MV-4-11 (cell line): ENCODE measurements at regions not wholly inside any gene's neighbourhood (a gene's known extent, or its start where the extent isn't known, plus 50 kb on each side); places are given as distances from the start of the nearest gene placed in this dataset.

Experiments used
- DNase-seq: peaks from one replicate; lab custom pipeline; 2025; lab: John Stamatoyannopoulos, UW

DNA sequence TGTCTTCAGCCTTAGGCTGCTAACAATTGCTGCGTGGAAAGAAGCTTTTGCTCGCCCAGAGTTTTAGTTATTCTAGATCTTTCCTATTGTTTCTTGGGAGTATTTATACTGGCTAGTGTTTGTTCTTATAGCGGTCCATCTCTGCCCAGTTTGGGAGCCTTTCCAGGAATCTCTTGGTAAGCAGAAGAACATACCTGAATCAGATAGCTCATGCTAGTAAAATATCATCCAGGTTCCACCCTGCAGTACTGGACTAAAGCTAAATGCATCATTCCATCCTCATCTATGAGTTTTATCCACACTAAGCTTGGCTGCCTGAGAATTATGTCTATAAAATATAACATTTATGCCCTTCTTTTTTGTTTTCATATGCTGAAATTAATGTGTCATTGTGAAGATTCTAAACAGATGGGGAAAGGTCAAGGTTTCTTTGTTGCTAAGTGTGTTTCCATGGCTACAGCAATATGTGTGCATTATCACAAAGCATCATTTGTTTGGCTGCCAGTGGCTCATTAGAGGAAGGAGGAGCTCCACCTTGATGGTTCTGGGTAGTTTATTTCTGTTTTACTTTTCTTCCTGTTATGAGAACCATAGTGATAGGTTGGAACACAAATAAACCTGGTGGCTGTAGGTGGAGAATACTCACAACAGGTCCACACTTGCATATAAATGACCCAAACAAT lies 182.8 kb downstream of the PIK3C3 start:
- DNase-seq, result no peak

DNA sequence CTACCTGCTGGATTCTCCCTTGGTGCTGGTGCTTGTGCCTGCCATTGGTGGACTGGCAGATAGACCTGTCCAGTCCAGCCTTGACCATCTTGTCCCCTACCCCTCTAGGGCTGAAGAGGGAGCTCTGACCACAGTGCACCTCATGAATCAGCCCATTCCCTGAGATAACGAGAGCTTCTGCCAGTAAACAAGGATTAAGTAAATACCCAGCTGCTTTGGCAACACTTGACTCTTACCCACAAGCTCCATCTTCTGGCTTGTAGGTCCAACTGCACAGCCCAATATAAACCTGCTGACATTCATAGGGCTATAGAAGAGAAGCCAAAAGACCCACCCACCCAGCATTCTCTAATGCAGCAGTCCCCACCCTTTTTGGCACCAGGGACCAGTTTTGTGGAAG lies 186.4 kb downstream of the PIK3C3 start:
- no peak for DNase-seq

DNA sequence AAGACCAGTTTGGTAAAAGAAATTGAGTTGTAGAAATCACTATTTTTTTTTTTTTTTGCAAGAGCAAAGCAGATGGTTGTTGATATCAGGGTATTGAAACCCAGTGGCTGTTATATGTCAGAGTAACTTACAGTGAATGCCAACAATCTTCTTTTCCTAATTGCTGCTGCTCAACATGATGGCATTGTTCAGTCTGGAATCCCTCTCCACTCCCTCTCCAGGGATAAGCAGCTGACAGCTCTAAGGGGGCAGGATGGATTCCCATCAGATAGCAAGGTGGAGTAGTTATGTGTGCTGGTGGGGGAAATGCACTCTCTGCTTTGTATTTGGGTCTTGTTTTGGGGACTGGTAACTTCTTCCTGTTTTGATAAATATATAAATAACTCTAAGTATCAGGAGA lies 200.0 kb downstream of the PIK3C3 start:
- no peak for DNase-seq

DNA sequence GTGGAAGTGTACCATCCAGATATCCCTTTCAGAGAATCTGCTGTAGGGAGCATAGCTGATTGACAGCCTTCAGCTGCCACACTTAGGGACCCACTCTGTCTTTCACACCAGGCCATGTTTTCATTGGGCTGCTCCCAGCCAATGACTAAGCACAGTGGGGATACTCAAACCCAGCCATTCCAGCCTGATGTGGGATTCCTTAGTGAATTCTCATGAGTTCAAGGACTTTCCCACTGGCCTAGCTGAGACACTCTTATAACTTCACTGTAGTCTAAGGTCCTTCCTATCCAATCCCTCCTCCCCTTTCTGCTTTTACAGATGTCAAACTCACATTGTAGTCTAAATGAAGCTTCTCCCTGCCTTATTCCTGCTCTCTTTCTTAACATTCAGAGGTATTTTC lies 201.2 kb downstream of the PIK3C3 start:
- DNase-seq, result no peak

DNA sequence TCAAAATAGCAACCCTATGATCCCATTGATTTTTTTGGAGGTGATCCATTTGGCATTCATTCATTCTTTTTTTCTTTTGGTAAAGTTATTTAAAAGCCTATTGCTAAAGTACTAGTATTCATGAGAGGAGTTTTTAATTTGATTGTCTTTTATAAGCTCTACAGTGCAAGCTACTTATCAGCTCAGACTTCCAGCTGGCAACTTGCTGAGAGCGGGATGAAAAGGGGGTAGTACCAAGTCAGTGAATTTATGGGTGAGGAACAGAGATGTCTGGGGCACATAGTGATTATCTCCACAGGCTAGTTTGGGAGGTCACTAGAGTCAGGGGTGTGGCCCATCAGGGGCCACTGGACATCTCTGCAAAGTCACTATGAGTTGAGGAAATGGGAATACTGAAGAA lies 202.4 kb downstream of the PIK3C3 start:
- no peak for DNase-seq

DNA sequence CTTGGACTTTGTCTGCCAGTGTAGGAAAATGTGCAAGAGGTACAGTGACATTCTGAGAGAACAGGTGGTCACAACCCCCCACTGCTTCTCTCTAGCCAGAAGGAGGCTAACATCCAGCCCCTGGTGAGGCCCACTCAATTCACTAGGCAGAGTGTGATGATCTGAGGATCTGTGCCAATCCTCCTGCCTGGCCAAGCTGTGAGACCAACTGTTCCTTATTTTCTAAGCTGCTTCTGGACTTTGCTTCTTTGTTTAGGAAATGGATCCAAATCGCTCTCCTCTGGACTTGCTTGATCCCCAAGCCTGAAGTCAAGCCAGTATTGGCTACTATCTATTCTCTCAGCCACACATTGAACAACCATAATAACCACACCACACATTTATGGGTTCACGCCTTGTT lies 202.8 kb downstream of the PIK3C3 start:
- DNase-seq, result no peak

DNA sequence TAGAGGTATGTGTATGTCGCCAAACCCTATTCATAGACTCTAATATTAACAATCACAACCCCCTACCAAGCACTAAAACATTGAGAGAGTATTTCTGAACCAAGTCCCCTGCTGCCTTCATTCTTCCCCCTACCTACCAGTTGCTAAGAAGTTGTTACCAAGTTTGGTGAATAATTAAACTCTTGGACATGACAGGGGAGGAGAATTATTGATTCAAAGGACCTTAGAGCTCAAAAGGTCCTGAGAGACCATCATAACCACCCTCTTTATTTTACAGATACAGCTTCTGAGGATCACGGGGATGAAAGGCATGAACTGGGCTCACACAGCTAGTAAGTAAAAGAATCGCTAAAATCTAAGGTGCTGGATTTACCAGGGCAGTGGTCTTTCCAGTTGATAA lies 204.1 kb downstream of the PIK3C3 start:
- no peak for DNase-seq

DNA sequence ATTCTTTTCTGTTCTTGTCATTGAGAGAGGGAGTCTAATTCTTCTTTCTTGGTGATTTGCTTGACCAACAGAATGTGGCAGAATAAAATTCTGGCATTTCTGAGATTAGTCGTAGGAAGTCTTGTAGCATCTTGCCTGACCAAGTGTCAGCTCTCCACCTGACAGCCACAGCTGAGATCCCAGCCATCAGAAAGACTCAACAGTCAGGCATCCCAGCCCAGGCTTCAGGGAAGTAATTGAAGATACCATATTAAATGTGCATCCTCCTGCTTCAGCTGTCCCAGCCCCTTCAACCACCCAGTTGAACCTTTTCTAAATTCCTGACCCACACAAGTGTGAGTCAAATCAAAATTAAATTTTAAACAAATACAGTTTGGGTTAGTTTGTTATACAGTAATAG lies 208.3 kb downstream of the PIK3C3 start:
- DNase-seq, result no peak

DNA sequence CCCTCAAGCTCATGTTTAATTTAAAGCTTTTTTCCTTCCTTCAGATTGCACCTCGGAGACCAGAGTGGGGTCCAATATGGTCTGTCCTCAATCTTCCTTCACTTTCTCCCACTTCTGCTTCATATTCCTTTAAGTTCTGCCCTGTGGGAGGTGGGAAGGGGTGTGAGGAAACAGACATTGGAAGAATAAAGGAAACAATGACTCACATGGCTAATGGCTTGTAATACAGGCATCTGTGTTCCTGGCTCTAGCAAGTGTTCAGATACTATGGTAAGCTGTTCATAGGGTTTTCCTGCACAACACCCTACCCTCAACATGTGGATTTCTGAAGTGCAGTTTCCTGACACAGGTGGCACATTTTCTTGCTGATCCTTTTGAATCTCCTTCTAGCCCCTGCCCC lies 209.5 kb downstream of the PIK3C3 start:
- DNase-seq, result no peak

DNA sequence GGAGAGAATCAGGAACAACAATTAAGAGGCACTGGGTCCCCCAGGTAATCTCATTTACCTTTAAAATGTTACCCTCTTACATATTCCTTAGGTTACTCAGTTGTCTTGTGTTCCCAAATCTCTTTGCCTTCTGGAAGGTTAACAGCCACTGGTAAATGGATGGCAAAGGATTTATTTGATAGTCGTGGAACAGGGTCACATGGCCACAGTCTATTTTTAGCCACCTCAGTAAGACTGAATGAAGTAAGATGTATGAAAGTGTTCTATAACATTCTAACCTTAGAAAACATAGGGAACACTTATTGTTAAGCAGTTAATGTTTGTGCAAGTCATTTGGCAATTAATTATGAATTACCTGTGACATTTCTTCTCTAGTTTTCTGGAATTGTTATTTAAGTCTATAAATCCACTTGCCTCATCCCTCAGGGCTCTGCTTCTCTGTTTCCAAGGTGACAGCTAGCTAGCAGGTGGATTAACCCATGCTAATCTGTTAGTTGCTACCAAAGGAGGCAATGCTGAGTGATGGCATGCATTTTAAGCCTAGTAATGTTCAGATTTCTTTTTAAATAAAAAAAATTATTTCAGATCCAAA lies 211.0 kb downstream of the PIK3C3 start:
- no peak for DNase-seq

DNA sequence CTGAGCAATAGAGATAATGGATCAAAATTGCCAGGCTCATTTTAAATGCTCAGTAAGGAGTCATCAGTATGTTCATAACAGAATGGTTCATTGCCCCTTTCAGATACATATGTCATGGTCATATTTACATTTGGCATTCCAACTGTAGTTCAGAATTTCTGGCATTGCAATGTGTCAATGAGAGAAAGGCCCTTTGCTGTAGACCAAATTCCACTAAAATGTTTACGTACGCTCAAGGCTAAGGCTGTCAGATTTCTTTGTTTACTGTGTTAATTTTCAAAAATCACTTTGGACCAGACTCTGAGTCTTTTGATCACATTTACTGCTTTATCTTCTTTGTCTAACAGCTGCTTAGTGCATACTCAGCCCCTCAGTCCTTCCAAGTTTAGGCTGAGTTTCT lies 213.5 kb downstream of the PIK3C3 start:
- DNase-seq, result no peak

DNA sequence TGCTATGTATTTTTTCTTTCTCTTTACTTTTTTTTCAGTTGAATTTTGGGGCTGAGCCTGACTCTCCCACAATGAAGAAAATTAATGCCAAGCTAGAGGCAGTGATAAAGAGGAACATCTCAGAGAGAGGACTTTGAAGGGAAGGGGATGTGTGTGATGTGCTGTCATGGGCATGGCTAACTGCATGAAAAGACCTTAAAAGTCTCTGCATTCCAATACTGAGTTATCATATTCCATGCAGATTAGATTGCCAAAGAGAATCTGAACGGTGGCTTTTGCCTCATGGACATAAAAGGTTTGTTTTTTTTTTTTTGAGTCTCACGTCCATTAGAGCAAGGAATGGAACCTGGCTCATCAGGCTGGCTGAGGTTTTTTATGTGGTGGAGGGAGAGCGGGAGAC lies 213.9 kb downstream of the PIK3C3 start:
- DNase-seq, result no peak

DNA sequence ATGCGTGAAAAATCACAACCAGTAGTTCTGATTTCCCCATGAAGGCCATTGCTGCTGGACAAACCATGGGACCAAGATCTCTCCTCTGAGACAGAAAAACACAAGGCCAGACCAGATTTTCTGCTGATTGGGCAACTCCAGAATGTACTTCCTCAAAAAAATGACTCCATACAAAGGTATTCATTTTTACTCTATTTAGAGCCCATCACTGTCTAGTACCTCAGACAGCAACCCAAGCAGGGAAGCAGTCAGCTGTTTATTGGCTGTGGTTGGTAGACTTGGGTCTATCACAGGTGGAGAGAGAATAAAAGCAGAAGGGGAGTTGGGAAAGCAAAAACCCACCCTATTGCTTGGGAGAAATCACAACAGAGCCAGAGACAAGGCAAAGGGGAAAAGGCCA lies 219.9 kb downstream of the PIK3C3 start:
- DNase-seq, result peak; percentile 65

DNA sequence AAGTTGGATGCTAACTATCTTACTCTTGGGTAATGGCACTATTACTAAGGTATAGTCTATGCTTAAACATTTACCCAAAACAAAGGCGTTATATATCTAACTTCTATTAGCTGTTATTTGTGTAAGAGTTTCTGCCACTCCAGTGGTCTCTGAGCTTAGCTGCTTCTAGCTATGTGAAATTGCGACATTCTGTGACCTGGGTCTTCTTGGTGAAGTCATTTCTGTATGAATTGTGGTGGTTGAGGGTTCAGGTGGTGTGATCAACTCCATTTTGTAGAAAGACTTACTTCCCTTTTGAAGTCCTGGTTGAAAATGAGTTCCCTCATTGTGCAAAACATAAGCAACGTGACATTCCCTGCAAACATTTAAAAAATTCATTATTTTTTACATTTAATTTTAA lies 221.6 kb downstream of the PIK3C3 start:
- DNase-seq, result no peak

DNA sequence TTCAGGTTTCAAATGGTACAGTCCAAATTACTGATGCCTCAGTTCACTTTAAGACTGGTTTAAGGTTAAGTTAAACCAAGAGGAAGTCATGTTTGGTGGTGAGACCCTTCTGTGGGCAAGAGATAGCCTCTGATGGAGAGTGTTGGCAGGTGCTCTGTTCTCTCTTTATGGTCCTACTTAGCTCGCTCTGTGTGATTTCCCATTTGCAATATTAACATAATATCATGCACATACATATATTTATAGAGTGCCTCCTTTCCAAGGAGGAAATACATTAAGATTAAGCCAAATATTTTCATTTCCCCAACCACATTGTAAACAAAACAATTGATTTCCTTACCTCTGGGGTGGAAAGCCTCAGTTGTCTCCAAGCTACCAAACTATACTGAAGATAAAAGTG lies 222.4 kb downstream of the PIK3C3 start:
- DNase-seq, result no peak

DNA sequence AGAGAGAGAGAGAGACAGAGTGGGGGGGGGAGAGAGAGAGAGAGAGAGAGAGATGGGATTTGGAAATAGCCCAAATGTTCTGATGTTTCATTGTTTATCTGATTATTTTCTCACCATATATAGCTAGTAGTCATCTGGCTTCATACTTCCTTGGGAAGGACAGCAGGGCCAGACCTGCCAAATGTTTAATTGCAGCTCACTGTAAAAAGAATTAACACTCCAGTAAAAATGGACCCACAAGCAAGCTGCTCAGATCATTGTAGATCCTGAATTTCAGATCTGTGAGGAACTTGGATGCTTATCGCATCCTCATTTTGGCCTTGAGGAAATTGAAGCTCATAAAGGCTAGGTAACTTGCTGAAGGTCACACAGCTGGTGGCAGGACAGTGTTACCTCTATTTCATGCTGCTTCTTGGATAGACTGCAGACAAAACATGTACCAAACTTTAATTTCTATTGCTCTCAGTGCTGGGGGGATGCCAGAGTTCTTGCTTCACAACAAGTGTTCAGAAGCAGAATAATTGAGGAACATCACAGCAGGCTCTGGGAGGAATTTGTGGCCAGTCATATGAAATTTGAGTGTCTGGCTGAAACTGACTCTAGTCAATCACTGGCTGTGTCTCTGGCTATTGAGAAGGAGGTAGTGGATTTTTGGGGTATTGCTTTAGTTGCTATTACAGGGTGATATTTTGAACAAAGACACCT lies 223.5 kb downstream of the PIK3C3 start:
- no peak for DNase-seq

DNA sequence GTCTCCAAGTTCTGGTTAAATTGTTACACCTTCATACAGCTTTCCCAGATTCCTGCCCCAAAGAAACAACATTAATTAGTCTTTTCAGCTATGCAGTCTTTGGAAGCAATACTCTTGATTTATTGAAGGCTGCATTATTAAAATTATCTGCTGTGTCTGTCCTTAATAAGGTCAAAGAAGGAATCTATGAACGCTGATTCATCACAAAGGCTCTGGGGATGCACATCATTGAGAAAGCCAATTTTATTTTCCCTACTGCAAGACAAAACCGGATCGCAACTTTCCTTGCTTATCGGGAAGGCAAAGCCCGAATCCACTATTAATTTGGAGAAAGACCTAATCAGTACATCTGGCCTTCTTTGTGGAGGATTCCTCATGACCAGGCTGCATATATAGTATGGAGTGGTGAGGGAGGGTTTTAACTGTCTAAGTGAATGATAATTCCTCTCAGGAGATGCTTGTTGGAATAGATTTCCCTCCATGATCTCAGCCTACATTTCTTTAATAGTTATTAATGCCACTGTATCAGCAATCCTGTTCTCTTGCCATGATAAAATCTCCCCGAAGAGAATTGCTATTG lies 224.6 kb downstream of the PIK3C3 start:
- no peak for DNase-seq

DNA sequence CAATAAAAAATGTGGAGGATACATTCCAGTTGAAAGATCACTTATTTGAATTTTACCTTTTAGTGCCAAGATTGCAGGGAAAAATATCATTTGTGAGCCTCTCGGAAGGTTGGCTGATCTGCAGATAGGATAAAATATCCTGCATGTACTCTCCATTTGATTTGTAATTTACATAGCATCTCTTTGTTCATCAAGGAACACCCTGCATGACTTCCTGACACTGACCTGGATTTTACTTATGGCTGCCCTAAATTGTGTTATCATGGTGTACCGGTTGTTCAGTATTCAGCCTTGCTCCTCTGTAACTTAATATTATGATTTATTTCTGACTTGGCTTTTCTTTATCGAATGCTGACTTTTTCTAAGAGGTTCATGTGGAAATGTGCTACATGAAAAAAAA lies 226.4 kb downstream of the PIK3C3 start:
- no peak for DNase-seq

DNA sequence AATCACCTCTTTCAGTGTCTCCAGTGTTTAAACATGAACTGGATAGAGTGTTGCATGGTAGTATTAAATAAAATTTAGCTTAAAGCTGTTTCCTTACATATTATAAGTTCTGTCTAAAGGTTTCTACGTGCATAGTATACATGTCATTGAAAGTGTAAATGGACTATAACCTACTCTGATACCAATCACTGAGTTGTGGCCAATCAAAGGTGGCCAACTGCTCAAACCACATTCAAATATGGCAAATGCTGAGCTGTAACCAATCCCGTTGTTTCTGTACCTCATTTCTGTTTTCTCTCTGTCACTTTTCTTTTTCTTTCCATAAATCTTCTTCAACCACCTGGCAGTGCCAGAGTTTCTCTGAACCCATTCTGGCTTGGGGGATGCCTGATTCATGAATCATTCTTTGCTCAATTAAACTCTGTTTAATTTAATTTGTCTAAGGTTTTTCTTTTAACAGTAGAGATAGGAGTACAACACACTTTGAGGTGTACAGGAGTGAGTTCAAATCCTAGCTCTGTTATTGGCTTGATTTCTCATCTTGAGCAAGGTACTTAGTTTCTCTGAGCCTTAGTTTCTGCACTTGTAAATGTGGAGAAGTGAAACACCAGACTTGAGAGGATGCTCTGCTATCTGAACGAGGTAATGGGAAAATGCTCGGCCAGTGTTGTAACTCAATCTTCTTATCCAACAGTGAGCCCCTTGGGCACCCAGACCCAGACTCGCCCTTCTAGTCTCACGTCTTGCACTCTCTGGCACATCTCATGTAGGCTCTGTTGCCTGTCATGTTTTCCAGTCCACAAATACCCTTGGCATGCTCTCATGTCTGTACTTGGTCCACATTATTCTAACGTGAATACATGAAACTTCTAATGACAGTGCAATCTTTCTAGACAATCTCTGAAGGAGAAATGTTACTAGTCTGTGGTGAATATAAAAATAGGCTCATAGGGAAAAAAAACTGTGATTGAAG lies 228.0 kb downstream of the PIK3C3 start:
- DNase-seq, result no peak

DNA sequence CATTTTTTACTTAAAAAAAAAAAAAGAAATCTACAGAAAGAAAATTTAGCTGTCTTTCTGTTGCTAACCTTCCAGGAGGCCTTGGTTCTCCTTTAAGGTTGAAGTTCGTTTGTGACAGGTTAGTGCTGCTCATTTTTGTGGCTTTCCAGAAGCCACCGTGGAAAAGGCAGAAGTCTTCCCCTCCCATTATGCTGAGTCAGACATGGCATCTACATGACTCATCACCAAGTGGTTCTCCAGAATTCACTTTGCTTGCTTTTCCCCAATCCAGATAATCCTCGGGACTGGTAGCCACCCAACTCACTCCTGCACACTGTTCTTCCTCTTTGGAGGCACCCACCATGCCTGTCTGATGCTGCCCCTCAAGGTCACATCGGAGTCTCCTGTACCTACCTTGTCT lies 228.7 kb downstream of the PIK3C3 start:
- DNase-seq, result peak; percentile 45

DNA sequence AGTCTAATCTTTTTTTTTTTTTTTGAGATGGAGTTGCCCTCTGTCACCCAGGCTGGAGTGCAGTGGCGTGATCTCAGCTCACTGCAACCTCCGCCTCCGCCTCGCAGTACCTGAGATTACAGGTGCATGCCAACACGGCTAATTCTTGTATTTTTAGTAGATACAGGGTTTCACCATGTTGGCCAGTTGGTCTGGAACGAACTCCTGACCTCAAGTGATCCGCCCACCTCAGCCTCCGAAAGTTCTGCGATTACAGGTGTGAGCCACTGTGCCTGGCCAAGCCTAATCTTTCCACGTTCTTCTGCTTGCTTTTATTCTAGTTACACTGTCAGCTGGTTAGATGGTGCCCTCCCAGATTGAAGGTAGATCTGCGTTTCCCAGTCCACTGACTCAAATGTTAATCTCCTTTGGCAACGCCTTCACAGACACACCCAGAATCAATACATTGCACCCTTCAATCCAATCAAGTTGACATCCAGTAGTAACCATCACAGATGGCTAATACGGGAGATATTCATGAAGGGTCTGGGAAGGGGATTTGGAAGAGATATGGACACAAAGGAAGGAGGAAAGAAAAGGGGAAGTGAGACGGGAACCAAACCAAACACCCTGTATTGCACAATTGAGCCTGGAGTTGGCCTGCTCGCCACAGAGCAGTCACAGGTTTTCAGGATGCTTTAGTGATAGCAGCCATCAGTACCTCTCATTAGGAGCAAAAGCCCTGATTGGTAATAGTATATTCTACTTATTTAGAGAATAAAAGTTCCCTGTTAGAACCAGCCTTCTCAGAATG lies 229.8 kb downstream of the PIK3C3 start:
- peak; percentile 71 for DNase-seq
